ENCODE measurements at regions not wholly inside any gene's neighbourhood (a gene's known extent, or its start where the extent isn't known, plus 50 kb on each side); places are given as distances from the start of the nearest gene placed in this dataset.

DNA sequence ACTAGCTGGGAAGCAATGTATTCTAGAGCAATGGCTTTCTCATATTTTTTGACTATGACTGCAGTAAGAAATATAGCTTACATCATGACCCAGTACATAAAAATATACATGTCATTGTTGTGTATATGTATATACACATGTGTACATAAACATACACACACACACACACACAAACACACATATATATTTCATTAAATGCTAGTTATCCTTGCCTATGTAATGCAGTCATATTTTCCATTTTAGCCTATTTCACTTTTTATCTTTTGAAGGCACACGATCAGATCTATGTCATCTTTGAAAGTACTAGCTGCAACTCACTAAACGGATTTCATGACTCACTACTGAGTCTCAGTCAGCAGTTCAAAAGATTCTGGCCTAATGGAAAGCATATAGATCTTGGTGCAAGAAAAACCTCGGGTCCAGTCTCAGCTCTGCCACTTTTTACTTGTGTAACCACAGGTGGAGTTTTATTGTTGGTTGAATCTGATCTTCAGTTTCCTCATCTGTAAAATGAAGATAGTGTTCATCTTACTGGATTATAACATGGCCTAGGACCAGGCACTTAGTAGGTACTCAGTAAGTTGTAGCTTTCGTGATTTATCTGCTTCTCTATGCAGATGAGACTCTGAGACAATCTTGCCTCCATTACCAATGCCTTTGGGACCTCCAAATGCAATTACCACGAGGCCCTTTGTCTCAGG is 325.6 kb downstream of the RRAGC start (continued):
- TF ChIP-seq ZFP30 (CRISPR knock-in tag; IDR thresholded peaks at IDR 0.05; ENCODE audit: borderline replicate concordance) (no peak), CREM (IDR thresholded peaks at IDR 0.05; ENCODE audit: low read depth) (peak; percentile 44), ARID3A (IDR thresholded peaks at IDR 0.05; ENCODE audit: borderline replicate concordance, low read depth, low read length) (peak; percentile 72), TEAD4 (IDR thresholded peaks at IDR 0.05; ENCODE audit: low read length) (peak; percentile 83), TEAD4 (CRISPR knock-in tag; IDR thresholded peaks at IDR 0.05; ENCODE audit: borderline replicate concordance) (no peak), ATF1 (CRISPR knock-in tag; IDR thresholded peaks at IDR 0.05) (no peak), ATF1 (tag; IDR thresholded peaks at IDR 0.05) (peak; percentile 32; the same call in 1 of the 2 replicates), U2AF1 (optimal IDR thresholded peaks at IDR 0.05; ENCODE audit: low read depth, low read length) (no peak), ZNF830 (CRISPR knock-in tag; IDR thresholded peaks at IDR 0.05) (no peak), ZFP36 (IDR thresholded peaks at IDR 0.05; ENCODE audit: low read depth, low read length, partially characterized antibody) (no peak), MEIS2 (IDR thresholded peaks at IDR 0.05; ENCODE audit: partially characterized antibody) (peak; percentile 72), ZNF77 (CRISPR knock-in tag; IDR thresholded peaks at IDR 0.05) (no peak), ADNP (tag; IDR thresholded peaks at IDR 0.05) (peak; percentile 83), TBP (optimal IDR thresholded peaks at IDR 0.05; ENCODE audit: low read depth, low read length) (peak; percentile 25), HIVEP1 (CRISPR knock-in tag; IDR thresholded peaks at IDR 0.05) (no peak), FOSL1 (tag; conservative IDR thresholded peaks at IDR 0.05) (peak; percentile 99), TFAM (CRISPR knock-in tag; conservative IDR thresholded peaks at IDR 0.05) (no peak), HDAC3 (IDR thresholded peaks at IDR 0.05; ENCODE audit: borderline replicate concordance, partially characterized antibody) (peak; percentile 33), MTA2 (IDR thresholded peaks at IDR 0.05; ENCODE audit: low read depth) (peak; percentile 80), CREB1 (IDR thresholded peaks at IDR 0.05) (no peak), CREB1 (CRISPR knock-in tag; IDR thresholded peaks at IDR 0.05) (no peak), CCNT2 (IDR thresholded peaks at IDR 0.05; ENCODE audit: borderline replicate concordance, extremely low read depth, insufficient read length, low read depth, low read length) (peak; percentile 97), FOXJ2 (tag; IDR thresholded peaks at IDR 0.05) (peak; percentile 91), CBFA2T2 (conservative IDR thresholded peaks at IDR 0.05) (peak; percentile 46; the same call in 1 of the 2 replicates), FOXJ3 (CRISPR knock-in tag; IDR thresholded peaks at IDR 0.05) (no peak), EP300 (IDR thresholded peaks at IDR 0.05; ENCODE audit: low read length) (peak; percentile 83), CBFA2T3 (IDR thresholded peaks at IDR 0.05) (peak; percentile 77), L3MBTL2 (IDR thresholded peaks at IDR 0.05) (peak; percentile 10; the same call in 1 of the 2 replicates), SMARCC2 (IDR thresholded peaks at IDR 0.05; ENCODE audit: low read depth) (peak; percentile 96), NEUROD1 (IDR thresholded peaks at IDR 0.05; ENCODE audit: borderline replicate concordance, low read depth, low read length, partially characterized antibody) (peak; percentile 57), ZNF282 (CRISPR knock-in tag; IDR thresholded peaks at IDR 0.05) (no peak)
- TF ChIP-seq, protein P1, sequence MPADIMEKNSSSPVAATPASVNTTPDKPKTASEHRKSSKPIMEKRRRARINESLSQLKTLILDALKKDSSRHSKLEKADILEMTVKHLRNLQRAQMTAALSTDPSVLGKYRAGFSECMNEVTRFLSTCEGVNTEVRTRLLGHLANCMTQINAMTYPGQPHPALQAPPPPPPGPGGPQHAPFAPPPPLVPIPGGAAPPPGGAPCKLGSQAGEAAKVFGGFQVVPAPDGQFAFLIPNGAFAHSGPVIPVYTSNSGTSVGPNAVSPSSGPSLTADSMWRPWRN (IDR thresholded peaks at IDR 0.05; ENCODE audit: low read depth) = peak; percentile 55; the same call in 1 of the 2 replicates

Data from K562 (cell line).